ENCODE measurements at regions not wholly inside any gene's neighbourhood (a gene's known extent, or its start where the extent isn't known, plus 50 kb on each side); places are given as distances from the start of the nearest gene placed in this dataset.

DNA sequence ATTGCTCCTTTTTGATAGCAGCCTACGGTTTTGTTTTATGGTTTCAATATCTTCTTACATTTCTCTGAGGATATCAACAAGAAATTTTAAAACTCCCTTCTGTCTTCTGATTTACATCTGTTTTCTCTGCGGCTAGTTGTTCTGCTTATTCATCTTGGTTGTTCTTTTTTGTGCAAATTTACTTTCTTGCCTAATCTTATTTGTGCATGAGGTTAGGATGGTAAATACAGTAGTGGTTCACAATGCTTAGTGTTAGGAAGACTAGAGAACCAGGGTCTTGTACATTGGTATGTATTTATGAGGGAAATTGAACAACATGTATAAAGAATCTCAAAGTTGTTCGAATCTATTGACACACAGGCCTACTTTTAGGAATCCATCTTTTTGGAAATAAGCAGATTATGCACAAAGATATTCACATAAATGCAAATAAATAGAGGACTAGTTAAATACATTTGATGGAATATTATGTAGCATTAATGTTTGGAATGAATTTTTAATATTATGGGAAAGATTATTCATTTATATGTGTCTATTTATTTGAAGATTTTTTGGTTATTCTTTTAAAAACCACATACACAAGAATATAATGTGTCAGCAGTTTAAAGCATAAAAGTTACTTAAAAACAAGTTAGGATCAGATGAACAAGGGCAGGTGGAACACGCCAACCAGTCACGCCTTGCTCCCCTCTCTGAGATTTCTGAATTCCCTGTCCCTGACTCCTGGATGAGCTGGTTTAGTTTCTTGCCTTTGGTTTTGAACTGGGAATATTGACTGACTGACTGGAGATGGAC, 51.4 kb upstream of the RFC3 start:
- Histone ChIP-seq H3K4me1 (ENCODE audit: insufficient read depth, low read length, poor library complexity, severe bottlenecking) (peaks cover 5% of the 10 kb centered on the region), H3K9me3 (ENCODE audit: low read depth, low read length, poor library complexity, severe bottlenecking) (no peaks in the 10 kb centered on the region), H3K4me3 (ENCODE audit: low read depth, low read length, poor library complexity, severe bottlenecking) (no peak overlapping the region), H3K27ac (ENCODE audit: low read depth, low read length, poor library complexity, severe bottlenecking) (no peak overlapping the region), H3K36me3 (ENCODE audit: insufficient read depth, low read length, poor library complexity, severe bottlenecking) (no peaks in the 10 kb centered on the region), H3K27me3 (replicated peaks; ENCODE audit: insufficient read depth, low read depth, low read length, poor library complexity) (no peaks in the 10 kb centered on the region)
- ChIA-PET POLR2A (ENCODE audit: low non-redundant PET) (no interaction called here), CTCF (no interaction called here)
- no TSS peak for BruUV-seq (replicated peaks)
- DNase-seq (ENCODE audit: low spot score) = no peak
- intact Hi-C loops (cut with micrococcal nuclease; ENCODE audit: unreplicated experiment) = no loop called here
- TF ChIP-seq, protein P1, sequence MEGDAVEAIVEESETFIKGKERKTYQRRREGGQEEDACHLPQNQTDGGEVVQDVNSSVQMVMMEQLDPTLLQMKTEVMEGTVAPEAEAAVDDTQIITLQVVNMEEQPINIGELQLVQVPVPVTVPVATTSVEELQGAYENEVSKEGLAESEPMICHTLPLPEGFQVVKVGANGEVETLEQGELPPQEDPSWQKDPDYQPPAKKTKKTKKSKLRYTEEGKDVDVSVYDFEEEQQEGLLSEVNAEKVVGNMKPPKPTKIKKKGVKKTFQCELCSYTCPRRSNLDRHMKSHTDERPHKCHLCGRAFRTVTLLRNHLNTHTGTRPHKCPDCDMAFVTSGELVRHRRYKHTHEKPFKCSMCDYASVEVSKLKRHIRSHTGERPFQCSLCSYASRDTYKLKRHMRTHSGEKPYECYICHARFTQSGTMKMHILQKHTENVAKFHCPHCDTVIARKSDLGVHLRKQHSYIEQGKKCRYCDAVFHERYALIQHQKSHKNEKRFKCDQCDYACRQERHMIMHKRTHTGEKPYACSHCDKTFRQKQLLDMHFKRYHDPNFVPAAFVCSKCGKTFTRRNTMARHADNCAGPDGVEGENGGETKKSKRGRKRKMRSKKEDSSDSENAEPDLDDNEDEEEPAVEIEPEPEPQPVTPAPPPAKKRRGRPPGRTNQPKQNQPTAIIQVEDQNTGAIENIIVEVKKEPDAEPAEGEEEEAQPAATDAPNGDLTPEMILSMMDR (conservative IDR thresholded peaks at IDR 0.05; ENCODE audit: low read depth, low read length) = no peak
- no peak for TF ChIP-seq EZH2 (IDR thresholded peaks at IDR 0.05; ENCODE audit: borderline replicate concordance, low read depth, low read length, poor library complexity, severe bottlenecking)

DNA sequence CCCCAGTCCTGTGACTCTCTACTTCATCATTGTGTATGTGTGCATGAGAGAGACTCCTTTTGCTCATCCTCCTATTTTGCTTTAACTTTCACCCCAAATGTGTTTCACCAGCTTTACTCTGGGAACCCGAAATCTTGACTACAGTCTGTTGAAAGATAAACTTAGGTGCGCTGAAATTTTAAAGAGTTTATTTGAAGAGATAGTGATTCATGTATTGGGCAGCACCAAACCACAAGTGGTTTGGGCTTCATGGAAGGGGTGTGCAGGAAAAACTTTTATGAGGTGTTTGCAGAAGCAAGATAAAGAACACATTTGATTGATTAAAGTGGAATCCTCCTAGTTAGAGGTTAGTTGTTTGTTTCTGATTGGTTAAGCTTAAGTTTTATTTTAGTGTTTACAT, 50.8 kb upstream of the RFC3 start:
- Histone ChIP-seq H3K4me3 (ENCODE audit: low read depth, low read length, poor library complexity, severe bottlenecking) (no peak overlapping the region), H3K4me1 (ENCODE audit: insufficient read depth, low read length, poor library complexity, severe bottlenecking) (no peaks in the 10 kb centered on the region), H3K36me3 (ENCODE audit: insufficient read depth, low read length, poor library complexity, severe bottlenecking) (no peaks in the 10 kb centered on the region), H3K27ac (ENCODE audit: low read depth, low read length, poor library complexity, severe bottlenecking) (no peak overlapping the region), H3K9me3 (ENCODE audit: low read depth, low read length, poor library complexity, severe bottlenecking) (no peaks in the 10 kb centered on the region), H3K27me3 (replicated peaks; ENCODE audit: insufficient read depth, low read depth, low read length, poor library complexity) (no peaks in the 10 kb centered on the region)
- CTCF ChIA-PET = no interaction called here
- no TSS peak for BruUV-seq (replicated peaks)
- TF ChIP-seq EZH2 (IDR thresholded peaks at IDR 0.05; ENCODE audit: borderline replicate concordance, low read depth, low read length, poor library complexity, severe bottlenecking) = no peak
- TF ChIP-seq, protein P1 (conservative IDR thresholded peaks at IDR 0.05; ENCODE audit: low read depth, low read length) = no peak
- intact Hi-C loops (cut with micrococcal nuclease; ENCODE audit: unreplicated experiment) = no loop called here
- POLR2A ChIA-PET (ENCODE audit: low non-redundant PET) = no interaction called here
- no peak for DNase-seq (ENCODE audit: low spot score)
